Heart right ventricle (tissue), 16 donors: ENCODE measurements at regions not wholly inside any gene's neighbourhood (a gene's known extent, or its start where the extent isn't known, plus 50 kb on each side); places are given as distances from the start of the nearest gene placed in this dataset.

ENCODE experiments used
- ATAC-seq, 8 donors: fragments of 200-7000 bp; cut with Tn5 transposase; one replicate each; pipeline ENCODE4 v1.9.1; 2020; ENCODE audit warnings: mild to moderate bottlenecking in 8 of 8, moderate library complexity in 8 of 8, moderate number of reproducible peaks in 1 of 8
- DNase-seq, 2 donors: peaks; one replicate each; pipeline ENCODE4 v3.0.0-alpha.2; 2020
- H3K27ac ChIP-seq, 10 donors: fragments of 200-600 bp; sonication (generic) in 2 of 10; one replicate each; pipeline versions ENCODE4 v1.5.0 to v1.8.0; 2020 to 2022; ENCODE audit warnings: mild to moderate bottlenecking in 3 of 10
- H3K27me3 ChIP-seq, 7 donors: fragments of 200-600 bp; one replicate each; pipeline ENCODE4 v1.8.0; 2021 to 2022; ENCODE audit warnings: mild to moderate bottlenecking in 2 of 7
- H3K36me3 ChIP-seq, 9 donors: fragments of 200-600 bp; sonication (generic) in 1 of 9; one replicate each; pipeline versions ENCODE4 v1.5.0 to v1.8.0; 2020 to 2022; ENCODE audit warnings: mild to moderate bottlenecking in 2 of 9
- H3K4me1 ChIP-seq, 9 donors: fragments of 200-600 bp; sonication (generic) in 1 of 9; one replicate each; pipeline versions ENCODE4 v1.5.0 to v1.8.0; 2020 to 2022; ENCODE audit warnings: mild to moderate bottlenecking in 4 of 9
- H3K4me3 ChIP-seq, 10 donors: fragments of 200-600 bp; sonication (generic) in 2 of 10; one replicate each; pipeline versions ENCODE4 v1.5.0 to v1.8.0; 2020 to 2022; ENCODE audit warnings: mild to moderate bottlenecking in 7 of 10, moderate library complexity in 2 of 10
- H3K9me3 ChIP-seq, 11 donors: fragments of 200-600 bp in 10 of 11; sonication (generic) in 2 of 11; one replicate each; pipeline versions ENCODE4 v1.5.0 to v1.8.0; 2013 to 2022; ENCODE audit warnings: mild to moderate bottlenecking in 2 of 11, control low read depth in 1 of 11, moderate library complexity in 1 of 11
- WGBS, 2 donors: extraction: QIAGEN DNeasy Blood & Tissue Kit; methylation state at CpG; one replicate each; pipeline ENCODE4 v1.1.7; 2013; ENCODE audit warnings: inconsistent platforms in 1 of 2; 5-methylcytosine and 5-hydroxymethylcytosine counted together
- intact Hi-C, 10 donors: fragments of 100-400 bp; cut with DNase I; formaldehyde crosslinking; loops; one replicate each; pipeline versions ENCODE4 v1.11.1 to v1.14.2; 2022
- TF ChIP-seq, protein P1 (sequence below), 9 donors: fragments of 200-600 bp; sonication (generic) in 2 of 9; IDR thresholded peaks; one replicate each; pipeline versions ENCODE4 v1.5.0 to v1.8.0; 2021 to 2022; ENCODE audit warnings: antibody characterized with exemption in 9 of 9, mild to moderate bottlenecking in 5 of 9, moderate library complexity in 1 of 9
- donor health status: Arrhythmogenic right ventricular cardiomyopathy.
- donor health status: ischemic (EF 13 %, LVEDD 7.1; RV severe dilation, severe dysfunction).
- donor health status: healthy with polysubstance abuse.
- donor health status: DM: no; HTN: yes; CAD: no.
- donor health status: DM: no; HTN: no; CAD: no.
- donor health status: ischemic (EF 25% LVEDD 6.9; RV normal size, moderate dysfunction).
- donor health status: ischemic (EF 25% LVEDD 5.7; RV mildly dilated, moderate dysfunction).
- donor health status: healthy.
- donor health status: DM: yes; HTN: yes; CAD: no.
- donor health status: Ischemic cardiomyopathy.
- donor health status: ischemic (EF 35%, LVEDD 5.7; RV mildly dilated, moderate dysfunction).
- donor health status: nonischemic (EF 11% LVEDD 7.7; RV severe dilation, severe dysfunction).
- donor health status: DM: yes; HTN: yes; CAD: no.
- donor health status: PGD.
- donor health status: ischemic (EF 29% LVEDD 5.4; RV normal size, mild dysfunction).
- donor health status: nonischemic (EF 23%, LVEDD 6.1; RV moderate dilation, normal function).

DNA sequence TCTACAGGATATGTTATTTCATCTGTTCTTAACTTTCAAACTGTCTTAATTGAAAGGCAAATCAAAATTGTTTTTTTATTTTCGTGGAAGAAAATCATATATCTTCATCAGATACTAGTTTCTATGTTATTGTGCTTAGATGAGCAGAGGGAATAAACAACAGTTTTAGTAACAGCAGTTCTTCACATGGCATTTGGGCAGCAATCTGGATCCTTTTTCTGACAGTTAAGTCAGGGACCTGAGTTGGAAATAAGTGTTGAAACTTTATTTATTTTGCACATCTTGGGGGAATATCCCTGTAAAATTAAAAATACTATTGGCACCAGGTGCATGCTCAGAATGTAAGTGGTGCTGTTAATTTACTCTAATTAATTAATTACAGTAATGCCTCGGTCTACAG lies 296.3 kb downstream of the GPAM start:
- no peak for ATAC-seq
- H3K27me3 ChIP-seq = peaks cover 0 to 7% (median 0%) of the 10 kb centered on the region in 7 donors
- TF ChIP-seq, protein P1, sequence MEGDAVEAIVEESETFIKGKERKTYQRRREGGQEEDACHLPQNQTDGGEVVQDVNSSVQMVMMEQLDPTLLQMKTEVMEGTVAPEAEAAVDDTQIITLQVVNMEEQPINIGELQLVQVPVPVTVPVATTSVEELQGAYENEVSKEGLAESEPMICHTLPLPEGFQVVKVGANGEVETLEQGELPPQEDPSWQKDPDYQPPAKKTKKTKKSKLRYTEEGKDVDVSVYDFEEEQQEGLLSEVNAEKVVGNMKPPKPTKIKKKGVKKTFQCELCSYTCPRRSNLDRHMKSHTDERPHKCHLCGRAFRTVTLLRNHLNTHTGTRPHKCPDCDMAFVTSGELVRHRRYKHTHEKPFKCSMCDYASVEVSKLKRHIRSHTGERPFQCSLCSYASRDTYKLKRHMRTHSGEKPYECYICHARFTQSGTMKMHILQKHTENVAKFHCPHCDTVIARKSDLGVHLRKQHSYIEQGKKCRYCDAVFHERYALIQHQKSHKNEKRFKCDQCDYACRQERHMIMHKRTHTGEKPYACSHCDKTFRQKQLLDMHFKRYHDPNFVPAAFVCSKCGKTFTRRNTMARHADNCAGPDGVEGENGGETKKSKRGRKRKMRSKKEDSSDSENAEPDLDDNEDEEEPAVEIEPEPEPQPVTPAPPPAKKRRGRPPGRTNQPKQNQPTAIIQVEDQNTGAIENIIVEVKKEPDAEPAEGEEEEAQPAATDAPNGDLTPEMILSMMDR (IDR thresholded peaks at IDR 0.05) = no peak
- no peak overlapping the region for H3K4me3 ChIP-seq
- intact Hi-C loops = no loop called here
- H3K9me3 ChIP-seq = peaks cover 0 to 15% (median 0%) of the 10 kb centered on the region in 11 donors
- DNase-seq = no peak
- H3K4me1 ChIP-seq = no peaks in the 10 kb centered on the region
- 60 to 65% methylated on average over 2 of the region's 2 CpGs for WGBS, 2 donors
- H3K27ac ChIP-seq = no peak overlapping the region
- H3K36me3 ChIP-seq = no peaks in the 10 kb centered on the region

- ATAC-seq = no peak
- Histone ChIP-seq H3K9me3 (peaks cover 0 to 14% (median 0%) of the 10 kb centered on the region in 11 donors), H3K27me3 (peaks cover 0 to 7% (median 0%) of the 10 kb centered on the region in 7 donors), H3K36me3 (no peaks in the 10 kb centered on the region), H3K4me1 (no peaks in the 10 kb centered on the region), H3K27ac (no peak overlapping the region), H3K4me3 (no peak overlapping the region)
- 57 to 58% methylated on average over 3 of the region's 3 CpGs for WGBS, 2 donors
- intact Hi-C loops = no loop called here
- no peak for DNase-seq
- TF ChIP-seq, protein P1 (IDR thresholded peaks at IDR 0.05) = no peak
Observed at GRCh38 chr10:111890046-111890445, 293.5 kb downstream of the GPAM start.

GRCh38 chr10:111916011-111916410 lies 267.6 kb downstream of the GPAM start:
- TF ChIP-seq, protein P1 (IDR thresholded peaks at IDR 0.05) = no peak
- Histone ChIP-seq H3K4me3 (no peak overlapping the region), H3K9me3 (no peaks in the 10 kb centered on the region), H3K4me1 (no peaks in the 10 kb centered on the region), H3K27ac (no peak overlapping the region), H3K36me3 (no peaks in the 10 kb centered on the region), H3K27me3 (peaks cover 0 to 7% (median 0%) of the 10 kb centered on the region in 7 donors)
- intact Hi-C loops = no loop called here
- no peak for DNase-seq
- ATAC-seq = no peak
- WGBS, 2 donors = 46% methylated on average over 4 of the region's 4 CpGs

GRCh38 chr10:111921821-111922220 lies 261.7 kb downstream of the GPAM start:
- Histone ChIP-seq H3K4me1 (no peaks in the 10 kb centered on the region), H3K36me3 (no peaks in the 10 kb centered on the region), H3K27me3 (no peaks in the 10 kb centered on the region), H3K4me3 (no peak overlapping the region), H3K27ac (no peak overlapping the region), H3K9me3 (no peaks in the 10 kb centered on the region)
- ATAC-seq = no peak
- intact Hi-C loops = no loop called here
- DNase-seq = no peak
- TF ChIP-seq, protein P1 (IDR thresholded peaks at IDR 0.05) = no peak
- 89 to 90% methylated on average over 2 of the region's 2 CpGs for WGBS, 2 donors
